GM12873 (cell line): ENCODE measurements at regions not wholly inside any gene's neighbourhood (a gene's known extent, or its start where the extent isn't known, plus 50 kb on each side); places are given as distances from the start of the nearest gene placed in this dataset.

Experiments used
- TF ChIP-seq, protein P1 (sequence below): IDR thresholded peaks from 2 replicates; pipeline ENCODE4 v1.5.1; 2012; ENCODE audit warnings: low read depth, mild to moderate bottlenecking, moderate library complexity, low read length, control low read depth; ENCODE audit not compliant: insufficient read depth; ENCODE audit errors: missing control alignments

DNA sequence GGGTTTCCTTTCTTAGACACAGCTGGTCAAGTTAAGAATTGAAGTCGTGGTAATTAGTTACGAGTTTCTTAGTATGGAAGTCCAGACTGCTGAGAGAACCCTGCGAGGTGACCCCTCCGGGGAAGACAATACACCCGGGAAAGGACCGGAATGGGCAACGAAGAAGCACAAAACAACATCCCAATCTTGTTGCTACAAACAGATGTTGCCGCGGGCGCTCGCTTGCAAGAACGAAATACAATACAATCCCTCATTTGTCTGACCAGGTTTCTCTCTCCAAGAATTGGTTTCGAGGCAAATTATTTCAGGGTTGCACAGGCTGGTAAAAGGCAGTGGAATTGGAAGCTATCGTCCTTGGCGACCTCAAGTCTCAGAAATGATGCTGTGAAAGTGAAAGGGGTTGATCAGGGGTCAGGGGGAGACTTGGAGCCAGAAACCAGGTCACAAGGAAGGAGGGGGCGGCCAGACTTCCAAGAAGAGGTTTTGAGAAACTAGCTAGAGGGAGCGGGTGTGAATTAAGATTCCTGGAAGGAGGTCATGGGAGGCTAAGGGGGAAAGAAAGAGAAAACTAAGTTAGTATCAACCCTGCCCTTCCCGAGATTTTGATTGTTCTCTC lies 401.9 kb downstream of the HRH4 start:
- TF ChIP-seq, protein P1, sequence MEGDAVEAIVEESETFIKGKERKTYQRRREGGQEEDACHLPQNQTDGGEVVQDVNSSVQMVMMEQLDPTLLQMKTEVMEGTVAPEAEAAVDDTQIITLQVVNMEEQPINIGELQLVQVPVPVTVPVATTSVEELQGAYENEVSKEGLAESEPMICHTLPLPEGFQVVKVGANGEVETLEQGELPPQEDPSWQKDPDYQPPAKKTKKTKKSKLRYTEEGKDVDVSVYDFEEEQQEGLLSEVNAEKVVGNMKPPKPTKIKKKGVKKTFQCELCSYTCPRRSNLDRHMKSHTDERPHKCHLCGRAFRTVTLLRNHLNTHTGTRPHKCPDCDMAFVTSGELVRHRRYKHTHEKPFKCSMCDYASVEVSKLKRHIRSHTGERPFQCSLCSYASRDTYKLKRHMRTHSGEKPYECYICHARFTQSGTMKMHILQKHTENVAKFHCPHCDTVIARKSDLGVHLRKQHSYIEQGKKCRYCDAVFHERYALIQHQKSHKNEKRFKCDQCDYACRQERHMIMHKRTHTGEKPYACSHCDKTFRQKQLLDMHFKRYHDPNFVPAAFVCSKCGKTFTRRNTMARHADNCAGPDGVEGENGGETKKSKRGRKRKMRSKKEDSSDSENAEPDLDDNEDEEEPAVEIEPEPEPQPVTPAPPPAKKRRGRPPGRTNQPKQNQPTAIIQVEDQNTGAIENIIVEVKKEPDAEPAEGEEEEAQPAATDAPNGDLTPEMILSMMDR, result no peak

DNA sequence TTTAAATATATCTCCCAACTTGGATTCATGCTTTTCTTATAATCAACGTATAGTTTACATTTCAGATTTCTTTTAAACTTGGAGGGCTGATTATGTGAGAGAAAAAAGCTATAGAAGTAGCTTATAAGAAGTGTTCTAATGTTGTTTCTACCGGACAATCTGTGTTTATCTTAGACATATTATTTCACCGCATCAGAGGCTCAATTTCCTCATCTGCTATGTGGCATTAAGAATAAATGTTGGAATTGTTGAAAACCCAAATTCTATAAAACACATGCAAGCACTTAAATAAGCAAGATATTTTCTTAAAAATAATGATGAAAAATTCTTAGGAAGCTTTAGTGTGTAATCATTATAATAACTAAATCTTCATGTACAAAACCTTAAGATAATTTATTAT lies 407.9 kb downstream of the HRH4 start:
- TF ChIP-seq, protein P1, result no peak

DNA sequence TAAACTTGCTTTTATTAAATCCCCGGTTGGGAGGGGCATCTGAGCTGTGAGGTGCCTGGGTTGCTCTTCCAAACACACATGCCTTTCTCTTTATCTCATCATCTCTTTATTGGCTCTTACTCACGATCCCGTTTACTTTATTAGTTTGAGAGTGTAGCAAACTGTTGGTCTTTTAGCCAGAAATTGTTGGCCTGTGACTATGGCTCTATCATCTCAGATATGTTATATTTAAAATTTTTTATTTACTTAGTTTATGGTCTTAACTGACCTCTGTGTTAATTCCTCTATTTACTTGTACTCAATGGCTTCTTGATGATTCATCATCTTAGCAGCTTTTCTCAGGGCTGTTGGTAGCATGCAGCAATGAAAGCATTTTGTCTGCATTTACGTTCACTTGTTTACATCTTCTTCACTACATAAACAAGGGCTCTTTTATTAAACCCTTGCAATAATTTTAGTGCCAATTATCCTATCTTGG lies 408.4 kb downstream of the HRH4 start:
- TF ChIP-seq, protein P1, result no peak

DNA sequence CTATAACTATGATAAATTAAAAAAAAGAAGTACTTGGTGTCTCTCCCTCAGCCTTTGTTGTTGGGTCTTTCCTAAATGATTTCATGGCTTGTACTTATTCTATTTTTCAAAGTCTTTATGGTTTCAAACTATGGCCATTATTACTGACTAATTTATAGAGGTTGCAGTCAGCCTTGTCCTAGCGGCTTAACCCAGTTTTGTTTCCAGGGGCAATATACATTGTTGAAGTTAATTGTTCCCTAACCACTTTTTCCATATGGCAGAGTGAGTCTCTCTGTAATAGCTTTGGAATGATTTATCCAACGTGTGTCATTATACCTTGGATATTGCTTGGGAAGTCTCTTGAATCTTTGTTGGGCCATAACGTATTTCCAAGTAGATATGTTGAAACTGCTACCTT lies 408.8 kb downstream of the HRH4 start:
- TF ChIP-seq, protein P1, result no peak

DNA sequence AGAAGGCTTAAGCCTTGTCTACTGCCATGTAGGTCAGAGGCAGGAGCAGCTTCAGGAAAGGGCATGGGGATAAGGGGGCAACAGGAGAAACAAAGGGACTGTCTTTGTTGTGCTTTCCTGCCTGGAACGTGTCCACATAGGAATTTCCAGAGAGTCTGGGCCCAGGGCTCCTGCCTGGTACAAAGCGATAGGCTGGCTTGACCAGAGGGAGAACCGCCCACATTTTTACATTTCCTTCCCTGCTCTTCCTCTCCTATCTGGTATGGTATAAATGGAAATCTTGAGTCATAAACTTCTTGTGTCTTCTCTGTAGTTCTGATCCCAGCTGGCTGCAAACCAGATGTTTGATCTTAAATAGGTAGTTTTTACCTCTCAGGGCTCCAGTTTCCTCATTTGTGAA lies 414.8 kb downstream of the HRH4 start:
- TF ChIP-seq, protein P1, result no peak

DNA sequence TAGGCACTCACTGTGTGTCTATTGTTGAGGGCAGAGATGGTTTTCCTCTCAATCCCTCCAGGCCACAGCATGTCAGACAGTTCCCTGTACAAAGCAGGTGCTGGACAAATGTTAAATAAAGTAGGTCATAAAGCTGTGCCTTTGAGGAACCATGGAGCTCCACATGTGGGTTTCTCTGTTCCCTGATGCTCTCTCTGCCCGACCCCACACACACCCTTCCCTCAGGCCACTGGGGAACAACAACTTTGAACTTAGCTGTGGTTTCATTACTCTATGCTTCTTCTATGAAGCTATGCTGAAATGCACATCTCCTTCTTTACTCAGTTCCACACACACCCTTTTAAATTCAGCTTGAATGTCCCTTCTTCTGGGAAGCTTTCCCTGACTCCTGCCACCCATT lies 415.3 kb downstream of the HRH4 start:
- TF ChIP-seq, protein P1, result no peak

DNA sequence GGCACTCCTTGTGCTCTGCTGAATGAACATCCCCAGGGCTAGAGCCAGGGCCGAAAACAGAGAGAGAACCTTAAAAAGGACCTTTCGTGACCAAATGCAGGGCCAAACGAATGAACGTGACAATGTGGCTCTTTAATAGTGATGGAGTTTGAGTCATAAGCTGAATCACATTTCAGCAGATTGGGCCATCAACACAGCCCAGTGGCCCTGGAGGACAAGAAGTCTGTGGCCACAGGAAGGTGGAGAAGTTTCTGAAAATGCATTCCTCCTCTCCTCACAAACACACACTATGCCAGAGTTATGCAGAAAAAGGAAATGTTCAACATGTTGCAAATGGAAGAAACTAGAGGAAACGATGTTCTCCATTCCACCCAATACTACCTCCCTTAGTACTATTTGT lies 415.8 kb downstream of the HRH4 start:
- TF ChIP-seq, protein P1, result no peak
